Loucy (cell line): ENCODE measurements at regions not wholly inside any gene's neighbourhood (a gene's known extent, or its start where the extent isn't known, plus 50 kb on each side); places are given as distances from the start of the nearest gene placed in this dataset.

Source experiments
- H2AFZ ChIP-seq: fragments of 200-600 bp; sonication (generic); 2 replicates; pipeline ENCODE4 v1.6.0; 2016; ENCODE audit warnings: antibody characterized with exemption, mild to moderate bottlenecking, low read length, moderate library complexity
- H3F3A ChIP-seq: fragments of 200-600 bp; 2 replicates; pipeline ENCODE4 v1.6.0; 2016; ENCODE audit warnings: antibody characterized with exemption, low read depth, mild to moderate bottlenecking
- H3K27me3 ChIP-seq: fragments of 200-600 bp; sonication (generic); 2 replicates; pipeline ENCODE4 v1.6.1; 2014; ENCODE audit warnings: low read length, mild to moderate bottlenecking; ENCODE audit not compliant: insufficient read depth, poor library complexity, severe bottlenecking
- H3K36me3 ChIP-seq: fragments of 200-600 bp; sonication (generic); 2 replicates; pipeline ENCODE4 v1.6.1; 2016; ENCODE audit warnings: low read length; ENCODE audit not compliant: insufficient read depth
- H3K4me1 ChIP-seq: fragments of 200-600 bp; sonication (generic); 2 replicates; pipeline ENCODE4 v1.5.1; 2014; ENCODE audit warnings: low read length, mild to moderate bottlenecking; ENCODE audit not compliant: insufficient read depth, poor library complexity, severe bottlenecking
- H3K4me2 ChIP-seq: fragments of 200-600 bp; sonication (generic); 2 replicates; pipeline ENCODE4 v1.6.0; 2014; ENCODE audit warnings: antibody characterized with exemption, low read length, low read depth, mild to moderate bottlenecking; ENCODE audit not compliant: poor library complexity, severe bottlenecking
- H3K4me3 ChIP-seq: fragments of 200-600 bp; sonication (generic); 2 replicates; pipeline ENCODE4 v1.5.1; 2014; ENCODE audit warnings: low read length, mild to moderate bottlenecking, mixed read lengths; ENCODE audit not compliant: poor library complexity, severe bottlenecking
- H3K79me2 ChIP-seq: fragments of 200-600 bp; sonication (generic); 2 replicates; pipeline ENCODE4 v1.6.1; 2014; ENCODE audit warnings: low read length; ENCODE audit not compliant: insufficient read depth
- H3K9ac ChIP-seq: fragments of 200-600 bp; sonication (generic); 2 replicates; pipeline ENCODE4 v1.6.0; 2014; ENCODE audit warnings: mild to moderate bottlenecking, low read depth, low read length, moderate library complexity; ENCODE audit not compliant: poor library complexity, severe bottlenecking
- H3K9me2 ChIP-seq: fragments of 200-600 bp; sonication (generic); replicated peaks from 2 replicates; pipeline ENCODE4 v1.6.1; 2016; ENCODE audit warnings: low read depth, low read length, mixed read lengths
- H3K9me3 ChIP-seq: fragments of 200-600 bp; sonication (generic); 2 replicates; pipeline ENCODE4 v1.6.1; 2014; ENCODE audit warnings: mild to moderate bottlenecking, antibody characterized with exemption, low read length, low read depth; ENCODE audit not compliant: insufficient read depth
- H4K20me1 ChIP-seq: fragments of 200-600 bp; sonication (generic); 2 replicates; pipeline ENCODE4 v1.6.0; 2014; ENCODE audit warnings: antibody characterized with exemption, low read length, mild to moderate bottlenecking; ENCODE audit not compliant: insufficient read depth, poor library complexity, severe bottlenecking
- EZH2phosphoT487 ChIP-seq: fragments of 200-600 bp; IDR thresholded peaks from 2 replicates; pipeline ENCODE4 v1.6.1; 2018; ENCODE audit warnings: antibody characterized with exemption, mild to moderate bottlenecking, moderate library complexity, borderline replicate concordance
- TF ChIP-seq, protein P1 (sequence below): fragments of 200-600 bp; sonication (generic); conservative IDR thresholded peaks from 2 replicates; pipeline ENCODE4 v1.5.1; 2014; ENCODE audit warnings: mild to moderate bottlenecking, antibody characterized with exemption, low read length

DNA sequence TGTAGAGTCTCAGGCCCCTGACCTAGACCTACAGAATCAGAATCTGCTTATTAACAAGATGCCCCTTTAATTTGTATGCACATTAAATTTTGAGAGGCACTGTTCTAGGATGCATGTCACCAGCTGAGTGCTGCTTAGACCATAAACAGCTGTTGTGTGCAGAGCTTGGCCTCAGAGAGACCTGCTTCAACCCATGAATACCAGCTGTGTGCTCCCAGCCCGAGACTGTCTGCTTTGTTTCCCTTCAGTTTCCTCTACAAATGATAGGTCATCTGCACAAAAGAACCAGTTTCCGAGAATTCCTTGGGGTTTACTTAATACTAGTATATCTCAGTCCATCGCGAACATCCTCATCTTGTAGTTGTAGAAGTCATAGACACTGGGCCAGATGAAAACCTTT is 158.5 kb upstream of the PFN2 start:
- no peak overlapping the region for H3K4me2 ChIP-seq
- no peaks in the 10 kb centered on the region for H3K27me3 ChIP-seq
- no peaks in the 10 kb centered on the region for H3K36me3 ChIP-seq
- H4K20me1 ChIP-seq, result no peaks in the 10 kb centered on the region
- H3K9ac ChIP-seq, result no peak overlapping the region
- no peaks in the 10 kb centered on the region for H3K9me3 ChIP-seq
- TF ChIP-seq, protein P1, sequence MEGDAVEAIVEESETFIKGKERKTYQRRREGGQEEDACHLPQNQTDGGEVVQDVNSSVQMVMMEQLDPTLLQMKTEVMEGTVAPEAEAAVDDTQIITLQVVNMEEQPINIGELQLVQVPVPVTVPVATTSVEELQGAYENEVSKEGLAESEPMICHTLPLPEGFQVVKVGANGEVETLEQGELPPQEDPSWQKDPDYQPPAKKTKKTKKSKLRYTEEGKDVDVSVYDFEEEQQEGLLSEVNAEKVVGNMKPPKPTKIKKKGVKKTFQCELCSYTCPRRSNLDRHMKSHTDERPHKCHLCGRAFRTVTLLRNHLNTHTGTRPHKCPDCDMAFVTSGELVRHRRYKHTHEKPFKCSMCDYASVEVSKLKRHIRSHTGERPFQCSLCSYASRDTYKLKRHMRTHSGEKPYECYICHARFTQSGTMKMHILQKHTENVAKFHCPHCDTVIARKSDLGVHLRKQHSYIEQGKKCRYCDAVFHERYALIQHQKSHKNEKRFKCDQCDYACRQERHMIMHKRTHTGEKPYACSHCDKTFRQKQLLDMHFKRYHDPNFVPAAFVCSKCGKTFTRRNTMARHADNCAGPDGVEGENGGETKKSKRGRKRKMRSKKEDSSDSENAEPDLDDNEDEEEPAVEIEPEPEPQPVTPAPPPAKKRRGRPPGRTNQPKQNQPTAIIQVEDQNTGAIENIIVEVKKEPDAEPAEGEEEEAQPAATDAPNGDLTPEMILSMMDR, result no peak
- TF ChIP-seq EZH2phosphoT487, result no peak
- no peaks in the 10 kb centered on the region for H3F3A ChIP-seq
- H3K4me1 ChIP-seq, result no peaks in the 10 kb centered on the region
- no peaks in the 10 kb centered on the region for H3K9me2 ChIP-seq
- H3K79me2 ChIP-seq, result no peaks in the 10 kb centered on the region
- H3K4me3 ChIP-seq, result no peak overlapping the region
- H2AFZ ChIP-seq, result no peak overlapping the region

DNA sequence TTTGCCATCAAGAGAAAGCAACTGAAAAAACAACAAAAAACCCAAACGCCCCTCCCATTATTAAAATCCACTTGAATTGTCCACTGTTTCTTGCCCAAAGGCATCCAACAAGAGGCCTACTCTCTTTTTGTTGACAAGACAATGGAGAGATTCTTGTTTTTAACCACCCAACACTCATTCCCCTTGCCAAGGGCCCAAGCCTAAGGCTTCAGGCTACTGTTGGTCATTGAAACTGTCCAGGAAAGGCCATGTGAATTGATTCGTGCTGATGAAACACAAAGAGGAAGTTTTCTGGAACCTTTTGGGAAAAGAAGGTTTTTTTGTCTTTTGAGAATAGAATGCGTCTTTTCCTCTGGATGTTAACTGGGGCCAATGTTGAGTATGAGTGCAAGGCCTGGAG is 157.4 kb upstream of the PFN2 start:
- H3K4me2 ChIP-seq, result no peak overlapping the region
- no peak for TF ChIP-seq EZH2phosphoT487
- TF ChIP-seq, protein P1, result no peak

DNA sequence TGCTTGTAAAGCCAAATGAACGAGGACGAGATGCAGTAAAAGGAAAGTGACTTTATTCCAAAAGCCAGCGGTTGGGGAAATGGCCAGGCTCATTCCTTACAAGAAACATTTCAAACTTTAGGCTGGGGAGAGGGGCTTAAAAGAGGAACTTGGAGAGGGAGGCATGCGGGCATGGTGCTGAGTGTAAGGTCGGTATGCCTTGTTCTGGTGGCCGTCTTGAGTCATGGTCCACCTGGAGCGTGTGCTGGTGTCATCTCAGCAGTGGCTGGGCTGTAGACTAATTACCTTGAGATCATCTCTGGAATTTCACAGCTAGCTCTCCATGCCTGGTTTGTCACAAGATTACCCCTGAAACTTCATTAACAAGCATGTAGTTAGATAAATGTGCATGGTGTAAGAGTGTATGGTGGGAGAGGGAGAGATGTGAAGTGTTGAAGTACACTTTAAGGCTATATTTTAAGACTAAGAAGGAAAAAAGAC is 156.4 kb upstream of the PFN2 start:
- no peaks in the 10 kb centered on the region for H3K9me2 ChIP-seq
- H3K9me3 ChIP-seq, result no peaks in the 10 kb centered on the region
- H3F3A ChIP-seq, result no peaks in the 10 kb centered on the region
- no peaks in the 10 kb centered on the region for H3K4me1 ChIP-seq
- no peak overlapping the region for H3K4me2 ChIP-seq
- TF ChIP-seq EZH2phosphoT487, result no peak
- TF ChIP-seq, protein P1, result no peak
- H3K9ac ChIP-seq, result no peak overlapping the region
- H3K4me3 ChIP-seq, result no peak overlapping the region
- H2AFZ ChIP-seq, result no peak overlapping the region
- no peaks in the 10 kb centered on the region for H4K20me1 ChIP-seq
- H3K79me2 ChIP-seq, result no peaks in the 10 kb centered on the region
- H3K27me3 ChIP-seq, result no peaks in the 10 kb centered on the region
- no peaks in the 10 kb centered on the region for H3K36me3 ChIP-seq

More for the DNA sequence above, 157.4 kb upstream of the PFN2 start:
- no peaks in the 10 kb centered on the region for H3F3A ChIP-seq
- H3K36me3 ChIP-seq, result no peaks in the 10 kb centered on the region
- H3K9me3 ChIP-seq, result no peaks in the 10 kb centered on the region
- H3K79me2 ChIP-seq, result no peaks in the 10 kb centered on the region
- no peak overlapping the region for H3K9ac ChIP-seq
- H3K27me3 ChIP-seq, result no peaks in the 10 kb centered on the region
- H4K20me1 ChIP-seq, result no peaks in the 10 kb centered on the region
- no peaks in the 10 kb centered on the region for H3K9me2 ChIP-seq
- H3K4me3 ChIP-seq, result no peak overlapping the region
- H3K4me1 ChIP-seq, result no peaks in the 10 kb centered on the region
- no peak overlapping the region for H2AFZ ChIP-seq
